ENCODE measurements at regions not wholly inside any gene's neighbourhood (a gene's known extent, or its start where the extent isn't known, plus 50 kb on each side); places are given as distances from the start of the nearest gene placed in this dataset.
"Not testable (repeated sequence)": the region's sequence is repeated elsewhere in the genome, so short reads cannot be mapped to it uniquely, and the experiment has no call there.

GRCh38 chr7:3134745-3135144 lies 91.1 kb upstream of the CARD11 start:
- DNase-seq (ENCODE audit: extremely low read depth, low read depth): no peak

- DNase-seq (ENCODE audit: extremely low read depth, low read depth): no peak
Observed at GRCh38 chr7:3135626-3136025, 92.0 kb upstream of the CARD11 start.

- DNase-seq (ENCODE audit: extremely low read depth, low read depth): no peak
Observed at GRCh38 chr7:3138206-3138605, 94.5 kb upstream of the CARD11 start.

- no peak for DNase-seq (ENCODE audit: extremely low read depth, low read depth)
Observed at GRCh38 chr7:3138997-3139396, 95.3 kb upstream of the CARD11 start.

GRCh38 chr7:3140834-3141233 lies 97.2 kb upstream of the CARD11 start:
- no peak for DNase-seq (ENCODE audit: extremely low read depth, low read depth)

- DNase-seq (ENCODE audit: extremely low read depth, low read depth): no peak
Observed at GRCh38 chr7:3141326-3141725, 97.7 kb upstream of the CARD11 start.

- no peak for DNase-seq (ENCODE audit: extremely low read depth, low read depth)
Observed at GRCh38 chr7:3143869-3144775, 100.5 kb upstream of the CARD11 start.

GRCh38 chr7:3144776-3145125 lies 101.1 kb upstream of the CARD11 start:
- DNase-seq (ENCODE audit: extremely low read depth, low read depth): not testable (repeated sequence)

GRCh38 chr7:3146571-3147226 lies 103.0 kb upstream of the CARD11 start:
- DNase-seq (ENCODE audit: extremely low read depth, low read depth): peak; percentile 43

GRCh38 chr7:3148471-3148870 lies 104.8 kb upstream of the CARD11 start:
- not testable (repeated sequence) for DNase-seq (ENCODE audit: extremely low read depth, low read depth)

- DNase-seq (ENCODE audit: extremely low read depth, low read depth): no peak
Observed at GRCh38 chr7:3149231-3149995, 105.7 kb upstream of the CARD11 start.

GRCh38 chr7:3150027-3150426 lies 106.4 kb upstream of the CARD11 start:
- DNase-seq (ENCODE audit: extremely low read depth, low read depth): no peak

- DNase-seq (ENCODE audit: extremely low read depth, low read depth): no peak
Observed at GRCh38 chr7:3151784-3152183, 108.1 kb upstream of the CARD11 start.

GRCh38 chr7:3152714-3153113 lies 109.0 kb upstream of the CARD11 start:
- DNase-seq (ENCODE audit: extremely low read depth, low read depth): no peak

- no peak for DNase-seq (ENCODE audit: extremely low read depth, low read depth)
Observed at GRCh38 chr7:3153118-3153517, 109.5 kb upstream of the CARD11 start.

GRCh38 chr7:3154317-3154716 lies 110.7 kb upstream of the CARD11 start:
- DNase-seq (ENCODE audit: extremely low read depth, low read depth): no peak

GRCh38 chr7:3154881-3155494 lies 111.3 kb upstream of the CARD11 start:
- peak; percentile 43 for DNase-seq (ENCODE audit: extremely low read depth, low read depth)

- peak; percentile 30 for DNase-seq (ENCODE audit: extremely low read depth, low read depth)
Observed at GRCh38 chr7:3156508-3156907, 112.8 kb upstream of the CARD11 start.

- DNase-seq (ENCODE audit: extremely low read depth, low read depth): no peak
Observed at GRCh38 chr7:3157566-3158287, 114.1 kb upstream of the CARD11 start.

GRCh38 chr7:3158341-3158760 lies 114.7 kb upstream of the CARD11 start:
- no peak for DNase-seq (ENCODE audit: extremely low read depth, low read depth)

Measured in NCI-H460 (cell line).